GM19240 (cell line): ENCODE measurements at regions not wholly inside any gene's neighbourhood (a gene's known extent, or its start where the extent isn't known, plus 50 kb on each side); places are given as distances from the start of the nearest gene placed in this dataset.

ENCODE experiments used
- DNase-seq: peaks from one replicate; pipeline ENCODE4 v3.0.0; 2011; ENCODE audit warnings: low spot score; ENCODE audit not compliant: insufficient read length

- no peak for DNase-seq
Measured at GRCh38 chr20:24339210-24339641, 130.2 kb upstream of the SYNDIG1 start.

DNA sequence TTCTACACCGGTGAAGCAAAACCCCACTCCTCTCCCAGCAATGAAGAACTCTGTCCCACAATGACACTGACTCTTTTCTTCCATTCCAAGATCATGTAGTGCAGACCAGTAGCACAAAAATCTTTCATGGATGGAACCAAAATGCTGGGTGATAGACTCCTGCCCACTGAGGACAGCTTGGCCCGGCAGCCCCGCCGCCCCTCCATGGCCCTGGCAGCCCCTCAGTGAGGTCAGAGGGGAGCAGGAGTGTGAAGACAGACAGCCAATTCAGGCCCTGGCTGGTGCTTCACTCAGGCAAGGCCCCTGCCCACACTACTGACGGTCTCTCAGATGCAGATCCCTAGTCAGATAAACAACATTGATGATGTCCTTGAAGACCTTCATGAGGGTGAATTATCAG, 131.9 kb upstream of the SYNDIG1 start:
- DNase-seq, result no peak

- no peak for DNase-seq
Measured at GRCh38 chr20:24337069-24337468, 132.4 kb upstream of the SYNDIG1 start.

GRCh38 chr20:24334830-24335229, 134.6 kb upstream of the SYNDIG1 start:
- DNase-seq, result no peak

- no peak for DNase-seq
Measured at GRCh38 chr20:24332956-24333355, 136.5 kb upstream of the SYNDIG1 start.

DNA sequence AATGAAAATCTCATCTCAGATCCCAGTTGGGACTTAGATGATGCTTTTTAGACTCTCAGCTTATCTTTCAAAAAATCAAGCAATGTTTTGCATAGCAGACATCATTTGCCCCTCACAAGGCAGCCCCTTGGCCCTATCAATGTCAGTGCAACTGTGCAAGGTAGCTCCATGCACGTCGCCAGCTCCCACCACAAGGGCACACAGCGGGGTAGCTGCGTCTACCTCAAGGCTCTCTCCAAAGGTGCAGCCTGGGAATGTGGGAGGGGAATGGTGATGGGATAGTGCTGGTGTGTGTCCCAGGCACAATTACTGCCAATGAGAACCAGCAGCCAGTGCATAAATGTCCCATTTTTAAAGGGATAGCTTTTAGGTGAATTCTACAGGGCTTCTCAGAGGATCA, 137.5 kb upstream of the SYNDIG1 start:
- no peak for DNase-seq

- DNase-seq, result no peak
Measured at GRCh38 chr20:24328901-24329300, 140.5 kb upstream of the SYNDIG1 start.

DNA sequence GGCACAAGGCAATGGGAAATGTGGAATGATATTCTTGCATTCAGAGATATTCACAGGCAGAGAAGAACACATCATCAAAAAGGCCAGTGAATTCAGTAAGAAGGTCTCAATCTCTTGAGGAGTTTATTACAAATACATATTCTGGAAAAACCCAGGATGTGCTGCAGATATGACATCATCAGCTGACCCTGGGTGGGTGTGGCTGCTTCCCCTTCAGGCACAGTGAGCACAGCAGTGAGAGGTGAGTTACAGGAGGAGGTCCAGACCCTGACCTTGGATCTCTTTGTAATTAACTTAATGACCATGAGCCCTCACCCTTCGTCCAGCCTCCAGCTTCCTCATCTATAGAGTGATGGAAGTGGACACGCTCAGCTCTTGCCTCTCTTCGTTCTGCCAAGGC, 147.5 kb upstream of the SYNDIG1 start:
- no peak for DNase-seq

DNA sequence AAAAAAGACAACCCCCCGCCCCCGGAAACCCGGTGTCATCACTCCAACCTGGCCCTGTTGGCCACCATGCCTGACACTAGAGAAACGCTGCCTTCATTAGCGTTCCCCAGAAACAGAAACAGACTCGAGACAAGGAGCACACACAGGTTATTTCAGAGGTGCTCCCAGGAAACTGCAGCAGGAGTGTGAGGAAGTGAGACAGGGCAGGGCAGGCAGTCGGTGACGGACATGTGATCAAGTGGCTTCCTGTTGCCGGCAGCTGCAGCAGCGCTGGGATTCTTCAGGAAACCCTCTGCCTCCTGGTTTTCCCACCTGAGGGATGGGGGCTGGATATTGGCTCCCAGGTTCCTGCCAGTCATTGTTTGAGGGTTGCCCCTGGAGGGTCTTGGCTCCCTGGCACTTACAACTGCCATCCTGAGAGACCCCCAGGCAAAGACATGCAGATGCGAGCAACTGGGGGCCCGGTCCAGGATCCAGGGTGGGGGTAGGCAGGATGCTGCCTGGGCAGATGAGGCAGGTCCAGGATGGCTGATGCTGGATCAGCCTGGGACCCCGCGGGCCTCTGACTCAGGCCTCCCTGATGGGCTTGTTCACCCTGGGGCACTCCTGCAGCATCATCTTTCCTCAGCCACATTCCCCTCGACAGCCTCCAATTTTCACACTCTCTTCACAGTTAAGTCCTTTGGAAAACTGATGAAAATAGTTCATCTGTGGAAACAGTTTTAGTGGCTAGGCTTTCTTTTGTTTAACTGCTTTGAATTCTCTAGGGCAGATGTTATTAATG, 150.7 kb upstream of the SYNDIG1 start:
- DNase-seq, result no peak

DNA sequence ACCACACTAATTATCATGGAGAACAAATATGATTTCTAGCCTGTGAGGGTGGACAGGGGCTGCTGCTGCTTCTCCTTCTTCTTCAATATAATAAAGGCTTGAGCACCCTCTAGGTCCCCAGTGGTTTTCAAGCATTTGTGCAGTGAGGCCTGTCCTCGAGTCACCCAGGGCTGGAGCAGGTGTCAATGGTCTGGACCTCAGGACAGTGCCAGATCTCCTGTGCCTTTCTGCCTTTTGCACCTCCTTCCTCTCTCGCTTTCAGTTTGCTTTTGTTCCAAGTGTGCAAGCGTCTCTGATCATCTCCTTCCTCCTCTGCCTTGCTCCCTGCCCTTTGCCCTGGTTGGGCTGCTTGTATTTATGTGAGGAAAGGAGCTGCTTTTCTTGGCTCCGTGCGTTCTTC, 152.2 kb upstream of the SYNDIG1 start:
- DNase-seq, result no peak

GRCh38 chr20:24316731-24317130, 152.7 kb upstream of the SYNDIG1 start:
- no peak for DNase-seq

- DNase-seq, result no peak
Measured at GRCh38 chr20:24314053-24314452, 155.4 kb upstream of the SYNDIG1 start.

- DNase-seq, result no peak
Measured at GRCh38 chr20:24309596-24309995, 159.8 kb upstream of the SYNDIG1 start.

GRCh38 chr20:24305371-24305770, 164.1 kb upstream of the SYNDIG1 start:
- no peak for DNase-seq

DNA sequence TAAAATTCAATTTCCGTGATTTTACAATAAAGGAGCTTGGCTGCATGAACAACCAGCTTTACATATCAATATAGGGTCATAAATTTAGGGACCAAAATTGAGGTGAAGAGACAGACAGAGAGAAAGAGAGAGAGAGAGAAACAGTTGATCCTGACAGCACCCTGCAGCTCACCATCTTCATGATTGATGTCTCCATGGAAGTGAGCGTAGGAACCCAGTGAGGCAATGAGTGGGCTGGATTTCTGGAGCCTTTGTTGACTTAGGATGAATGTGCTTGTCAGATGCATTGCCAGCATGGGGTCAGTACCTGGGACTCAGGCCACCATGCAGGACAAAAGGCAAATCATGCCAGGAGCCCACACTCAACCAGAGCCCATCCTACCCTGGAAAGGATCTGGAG, 165.1 kb upstream of the SYNDIG1 start:
- DNase-seq, result no peak

DNA sequence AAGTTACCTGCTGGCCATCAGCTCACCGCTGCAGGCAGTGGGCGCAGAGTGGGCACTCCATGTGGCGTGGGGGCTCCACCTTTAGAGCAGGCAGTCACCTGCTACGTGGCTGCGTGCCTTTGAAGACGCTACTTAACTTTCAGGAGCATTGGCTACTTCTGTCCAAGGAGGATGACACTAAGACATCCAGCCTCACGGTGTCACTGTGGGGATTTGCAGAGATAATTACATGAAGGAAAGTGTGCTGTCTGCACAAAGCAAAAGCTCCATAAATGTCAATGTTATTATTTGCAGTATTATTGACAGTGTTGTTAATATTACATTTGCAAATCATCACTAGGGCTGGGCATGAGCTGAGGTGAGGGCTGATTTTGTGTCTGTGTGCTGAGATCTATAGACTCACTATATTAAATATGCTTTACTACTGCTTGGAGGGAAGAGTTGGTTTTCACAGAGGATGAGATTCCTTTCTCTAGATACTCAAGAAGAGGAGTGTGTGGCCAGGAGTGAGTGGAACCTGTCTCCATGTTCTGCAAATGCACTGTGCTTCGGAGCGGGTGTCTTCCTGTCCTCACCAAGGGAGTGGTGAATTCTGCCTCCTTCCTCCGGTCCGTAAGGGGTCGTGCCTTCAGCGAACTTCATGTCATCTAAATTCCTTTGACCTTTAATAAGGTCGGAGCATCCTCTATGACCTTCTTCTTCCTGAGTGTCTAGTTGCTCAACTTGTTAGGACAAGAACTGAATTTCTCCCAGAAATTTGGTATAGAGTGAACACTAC, 165.8 kb upstream of the SYNDIG1 start:
- no peak for DNase-seq

- DNase-seq, result no peak
Measured at GRCh38 chr20:24297993-24298392, 171.4 kb upstream of the SYNDIG1 start.

- no peak for DNase-seq
Measured at GRCh38 chr20:24296477-24297261, 172.8 kb upstream of the SYNDIG1 start.

DNA sequence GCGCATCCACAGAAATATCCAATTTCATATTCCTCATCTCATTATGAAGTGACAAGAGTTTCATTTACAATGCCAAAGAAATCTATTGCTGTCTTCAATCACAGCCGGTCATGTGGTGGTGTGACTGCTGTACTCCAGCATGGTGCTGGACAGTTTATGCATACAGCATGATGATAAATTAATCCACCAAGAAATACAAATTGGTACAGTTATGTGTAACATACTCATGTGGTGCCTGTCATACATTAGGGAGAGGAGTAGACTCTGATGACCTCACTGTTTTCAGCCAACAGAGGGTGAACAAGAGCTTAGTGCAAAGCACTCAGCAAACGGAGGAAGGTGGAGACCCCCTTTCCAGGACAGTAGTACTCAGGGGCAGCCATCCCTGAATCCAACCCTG, 178.4 kb upstream of the SYNDIG1 start:
- DNase-seq, result no peak

- DNase-seq, result no peak
Measured at GRCh38 chr20:24289737-24290481, 179.5 kb upstream of the SYNDIG1 start.

DNA sequence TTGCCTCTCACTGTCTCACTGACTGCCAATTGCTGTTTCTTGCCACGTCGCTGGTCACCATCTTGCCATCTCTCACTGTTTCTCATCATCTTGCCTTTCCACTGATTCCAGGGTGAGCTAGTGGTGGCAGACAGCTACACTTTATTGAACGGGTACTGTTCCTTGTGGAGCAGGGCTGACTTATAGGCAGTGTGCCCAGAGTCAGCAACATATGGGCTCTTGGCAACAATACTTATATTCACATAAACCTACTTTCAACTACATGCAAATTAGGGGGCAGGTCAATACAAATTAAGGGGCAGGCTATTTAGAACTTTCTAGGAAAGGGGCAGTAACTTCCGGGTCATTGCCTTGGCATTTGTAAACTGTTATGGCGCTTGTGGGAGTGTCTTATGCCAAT, 186.2 kb upstream of the SYNDIG1 start:
- no peak for DNase-seq
